ENCODE measurements at regions not wholly inside any gene's neighbourhood (a gene's known extent, or its start where the extent isn't known, plus 50 kb on each side); places are given as distances from the start of the nearest gene placed in this dataset.
"Not testable (repeated sequence)": the region's sequence is repeated elsewhere in the genome, so short reads cannot be mapped to it uniquely, and the experiment has no call there.

GRCh38 chr7:34448531-34448930 is 209.5 kb upstream of the NPSR1 start:
- POLR2A ChIA-PET (ENCODE audit: partially characterized antibody): interaction anchor here (0.6 kb wide), 1 partner anchor 37 kb away, joined by 4 read pairs; no protein-coding TSS in a partner anchor
- CTCF ChIA-PET (ENCODE audit: partially characterized antibody): not testable (repeated sequence)

More at GRCh38 chr7:34448531-34448930, 209.5 kb upstream of the NPSR1 start:
- H3K4me2 ChIP-seq (ENCODE audit: insufficient read depth in 1 of 2, low read depth in 2 of 2, low read length in 2 of 2); H3K4me1 ChIP-seq (replicated peaks in 1 of 4; ENCODE audit: control insufficient read depth in 3 of 4, insufficient read depth in 4 of 4, low read length in 3 of 4); H3K27me3 ChIP-seq (replicated peaks in 1 of 4; ENCODE audit: control insufficient read depth in 3 of 4, extremely low read depth in 1 of 4, insufficient read depth in 3 of 4, low read length in 3 of 4); FAIRE-seq; H4K5ac ChIP-seq (ENCODE audit: insufficient read length, low read depth, low read length); H3K4me3 ChIP-seq (ENCODE audit: extremely low read depth in 1 of 4, insufficient read depth in 2 of 4, low read depth in 3 of 4, low read length in 4 of 4); DNase-seq (ENCODE audit: low read depth in 1 of 2, low spot score in 2 of 2); H3K9ac ChIP-seq (replicated peaks in 1 of 4; ENCODE audit: extremely low read depth in 1 of 4, low read depth in 3 of 4, low read length in 3 of 4); H3K36me3 ChIP-seq (ENCODE audit: control insufficient read depth in 2 of 4, insufficient read depth in 4 of 4, low read length in 3 of 4); H3K79me2 ChIP-seq (ENCODE audit: control insufficient read depth in 1 of 2, insufficient read depth in 2 of 2, low read length in 2 of 2); H3K23ac ChIP-seq (ENCODE audit: insufficient read length); H2AK5ac ChIP-seq (ENCODE audit: low read depth, low read length); H3K56ac ChIP-seq (replicated peaks; ENCODE audit: insufficient read length, low read depth, low read length); H2BK20ac ChIP-seq (ENCODE audit: low read length); H3K4ac ChIP-seq (replicated peaks; ENCODE audit: insufficient read length, low read depth, low read length); H2BK15ac ChIP-seq (ENCODE audit: low read length); H3K23me2 ChIP-seq (ENCODE audit: low read depth, low read length); H2BK120ac ChIP-seq (replicated peaks; ENCODE audit: low read depth, low read length); H3K79me1 ChIP-seq (ENCODE audit: low read depth, low read length); H3K9me3 ChIP-seq (ENCODE audit: insufficient read depth in 2 of 2, low read depth in 1 of 2, low read length in 1 of 2); H4K91ac ChIP-seq (replicated peaks; ENCODE audit: insufficient read length, low read length); H2BK5ac ChIP-seq (ENCODE audit: low read depth, low read length); H2BK12ac ChIP-seq (ENCODE audit: low read depth, low read length); H4K8ac ChIP-seq (ENCODE audit: extremely low read depth, insufficient read depth, low read length); H3K18ac ChIP-seq (ENCODE audit: extremely low read depth, low read length); H4K20me1 ChIP-seq (replicated peaks in 1 of 2; ENCODE audit: control insufficient read depth in 1 of 2, insufficient read depth in 2 of 2, low read length in 2 of 2); H3K27ac ChIP-seq (ENCODE audit: low read depth, low read length); H3K14ac ChIP-seq (ENCODE audit: insufficient read length); H2AFZ ChIP-seq (ENCODE audit: low read length): not testable (repeated sequence)
- 90% methylated on average over 2 of the region's 2 CpGs; no CpG with 5 or more reads in 1 of the 2 experiments for WGBS, 2 experiments (ENCODE audit: extremely low coverage in 1 of 2, insufficient coverage in 1 of 2, insufficient read length in 1 of 2, insufficient replicate concordance in 2 of 2, low coverage in 1 of 2, low lambda C conversion rate in 2 of 2, missing lambda C conversion rate in 1 of 2)

Measured in H1 (cell line).